ENCODE measurements at regions not wholly inside any gene's neighbourhood (a gene's known extent, or its start where the extent isn't known, plus 50 kb on each side); places are given as distances from the start of the nearest gene placed in this dataset.

DNA sequence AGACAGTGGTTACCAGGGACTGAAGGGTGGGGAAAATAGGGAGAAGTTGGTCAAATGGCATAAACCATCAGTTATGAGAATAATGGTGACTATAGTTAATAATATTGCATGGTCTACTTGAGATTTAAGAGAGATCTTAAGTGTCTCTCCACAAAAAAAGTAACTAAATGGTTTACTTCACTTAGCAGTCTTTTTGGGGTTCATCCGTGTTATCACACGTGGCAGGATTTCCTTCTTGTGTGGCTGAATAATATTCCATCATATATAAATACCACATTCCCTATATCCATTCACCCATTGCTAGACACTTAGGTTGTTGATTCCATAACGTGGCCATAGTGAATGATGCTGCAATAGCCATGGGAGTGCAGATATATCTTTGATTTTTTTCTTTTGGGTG, 967.0 kb downstream of the UQCRFS1 start:
- no peak for DNase-seq

DNA sequence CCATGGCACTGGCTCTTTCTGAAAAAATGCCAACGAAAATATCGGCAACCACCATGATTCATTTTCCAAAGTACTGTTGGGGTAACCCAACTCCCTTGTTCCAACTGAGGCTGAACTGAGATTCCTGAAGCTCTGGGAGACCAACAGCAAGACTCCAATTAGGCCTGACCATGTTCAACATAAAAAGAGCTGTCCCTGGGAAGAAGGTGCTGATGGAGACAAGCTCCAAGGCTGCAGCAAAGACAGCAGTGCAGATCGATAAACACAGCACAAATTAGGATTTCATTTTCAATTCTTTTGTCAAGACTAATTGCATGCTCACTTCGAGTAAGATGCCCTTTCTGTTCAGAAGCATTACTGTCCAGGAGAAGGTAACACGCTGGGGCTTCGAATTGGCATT, 968.0 kb downstream of the UQCRFS1 start:
- no peak for DNase-seq

DNA sequence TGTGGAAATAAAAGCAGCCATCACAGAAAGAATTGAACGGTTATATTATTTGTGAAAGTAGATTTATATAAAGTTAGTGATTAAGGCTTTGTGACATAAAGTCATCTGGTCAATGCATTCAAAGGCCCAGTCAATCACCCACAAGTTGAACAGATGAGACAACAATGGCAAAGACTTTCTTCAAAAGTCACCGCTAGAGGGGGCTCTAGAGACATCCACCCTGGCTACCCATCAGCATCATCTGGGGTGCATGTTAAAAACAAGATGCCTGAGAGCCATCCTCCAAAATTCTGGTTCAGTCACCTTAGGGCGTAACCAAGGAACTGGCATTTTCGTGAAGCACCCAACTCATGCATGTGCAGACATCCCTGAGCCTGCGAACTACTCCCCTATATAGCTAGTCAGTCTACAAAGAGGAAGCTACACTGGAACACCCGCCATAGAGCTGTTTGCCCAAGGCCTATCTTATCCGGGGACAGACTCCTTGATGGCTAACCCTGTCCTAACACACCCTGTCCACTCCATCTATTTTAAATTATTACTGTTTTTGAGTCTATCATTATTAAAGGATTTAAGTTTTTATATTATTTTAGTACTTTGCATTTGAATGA, 970.5 kb downstream of the UQCRFS1 start:
- no peak for DNase-seq

DNA sequence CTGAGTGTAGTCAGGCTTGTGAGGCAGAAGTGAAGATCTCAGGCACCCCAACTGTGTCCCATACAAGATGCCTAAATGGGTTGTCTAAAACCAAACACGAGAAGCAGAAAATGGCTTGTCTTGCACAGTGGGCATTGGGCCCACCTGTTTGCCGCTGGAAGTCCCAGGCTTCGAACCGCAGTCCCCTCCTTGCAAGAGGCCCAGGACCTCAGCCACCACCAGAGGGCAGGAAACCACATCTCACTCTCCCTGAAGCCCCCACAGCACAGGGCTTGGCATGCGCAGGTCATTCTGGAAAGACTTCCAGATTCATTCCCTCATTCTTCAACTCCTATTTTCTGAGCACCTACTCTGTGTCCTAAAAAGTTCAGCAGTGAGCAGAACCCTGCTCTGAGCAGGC, 973.7 kb downstream of the UQCRFS1 start:
- no peak for DNase-seq

DNA sequence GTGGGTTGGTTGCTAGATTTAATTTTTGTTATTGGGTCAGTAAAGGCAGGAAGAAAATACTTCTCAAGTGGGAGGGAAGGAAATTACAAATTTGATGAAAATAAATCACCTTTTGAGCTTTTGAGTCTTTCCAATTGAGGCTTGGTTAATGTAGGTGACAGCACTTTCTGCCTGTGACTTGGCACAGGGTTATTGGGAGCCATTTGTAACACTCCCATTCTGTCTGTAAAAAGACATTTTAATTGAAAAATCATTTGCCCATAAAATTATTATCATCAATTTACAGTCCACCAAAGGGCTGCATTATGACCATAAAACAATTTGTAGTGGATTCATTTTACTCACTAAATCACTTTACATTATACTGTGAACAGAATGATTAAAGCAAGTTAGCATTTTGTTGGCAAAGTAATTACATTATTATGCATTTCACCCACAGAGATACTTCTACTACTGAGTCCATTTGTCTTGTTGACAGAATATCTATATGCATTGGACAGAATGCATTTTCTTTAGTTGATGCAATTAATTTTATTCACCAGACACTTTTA, 974.6 kb downstream of the UQCRFS1 start:
- no peak for DNase-seq

DNA sequence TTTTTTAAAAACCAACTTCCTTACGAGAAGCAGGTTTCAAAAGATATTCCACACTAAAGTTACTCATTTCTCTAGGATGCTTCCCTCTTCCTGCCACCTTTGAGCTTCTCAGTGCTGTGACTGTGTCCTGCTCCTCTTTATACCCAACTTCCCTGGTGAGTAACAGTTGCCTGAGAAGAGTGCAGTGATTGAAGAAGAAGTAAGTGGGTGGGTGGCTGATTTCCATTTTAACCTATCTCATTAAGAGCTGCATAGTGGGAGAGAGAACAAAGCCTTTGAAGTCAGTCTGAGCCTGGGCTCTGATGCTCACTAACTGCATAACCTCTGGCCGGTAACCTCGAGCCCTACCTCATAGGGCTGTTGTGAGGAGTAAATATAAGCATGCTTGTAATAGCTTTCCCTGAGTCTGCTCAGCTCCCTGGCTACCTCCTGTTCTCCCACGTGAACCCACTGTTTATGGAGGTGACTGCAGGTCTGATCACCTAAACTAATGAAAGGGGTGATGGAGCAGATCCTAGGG, 977.3 kb downstream of the UQCRFS1 start:
- DNase-seq = no peak

DNA sequence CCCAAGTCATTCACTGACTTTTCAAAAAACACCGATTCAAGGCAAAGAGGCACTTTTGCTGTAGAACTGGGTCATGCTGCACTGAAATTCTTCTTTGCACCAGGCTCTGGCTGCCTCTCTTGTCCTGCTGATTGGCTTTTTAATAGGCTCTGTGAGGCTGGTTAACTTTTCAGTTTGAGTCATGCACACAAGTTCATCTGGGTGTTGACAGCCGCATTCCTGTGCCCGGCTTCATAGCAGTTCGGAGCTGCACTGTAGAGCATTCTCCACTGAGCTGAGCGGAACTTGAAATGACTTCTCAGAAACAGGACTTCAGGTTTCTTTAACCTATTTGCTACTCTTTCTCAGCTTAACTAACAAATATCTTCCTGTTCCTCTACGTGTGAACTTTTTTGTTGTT, 978.3 kb downstream of the UQCRFS1 start:
- no peak for DNase-seq

DNA sequence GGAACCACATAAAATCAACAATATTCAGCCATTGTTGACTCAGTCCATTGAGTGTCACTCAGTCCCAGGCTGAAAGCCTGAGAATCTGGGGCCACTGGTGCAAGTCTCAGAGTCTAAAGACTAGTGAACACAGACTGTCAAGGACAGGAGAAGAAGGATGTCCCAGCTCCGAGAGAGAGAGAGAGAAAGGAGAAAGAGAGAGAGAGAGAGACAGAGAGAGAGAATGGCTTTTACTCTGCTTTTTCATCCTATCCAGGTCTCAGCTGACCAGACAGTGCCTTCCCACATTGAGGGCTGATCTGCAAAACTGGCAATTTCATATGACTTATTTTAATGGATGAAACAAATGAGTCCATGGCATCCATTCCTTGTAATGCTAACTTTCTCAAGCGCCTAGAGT, 984.1 kb downstream of the UQCRFS1 start:
- DNase-seq = no peak

DNA sequence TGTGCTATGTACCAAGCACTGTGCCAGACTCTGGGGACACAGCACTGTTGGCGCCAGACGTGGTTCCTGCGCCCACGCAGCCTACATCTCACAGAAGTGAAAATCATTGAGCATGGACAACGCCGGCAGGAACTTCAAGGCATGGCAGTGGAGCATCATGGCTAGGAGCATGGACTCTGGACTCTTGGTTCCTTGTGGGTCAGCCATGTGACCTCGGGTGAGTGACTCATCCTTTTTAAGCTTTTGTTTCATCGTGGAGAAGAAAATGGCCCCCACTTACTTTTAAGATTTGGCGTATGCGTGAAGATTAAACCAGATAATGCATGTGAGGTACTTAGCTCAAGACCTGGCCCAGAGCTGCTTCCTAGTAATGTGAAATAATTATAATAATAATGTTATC, 988.5 kb downstream of the UQCRFS1 start:
- DNase-seq = no peak

DNA sequence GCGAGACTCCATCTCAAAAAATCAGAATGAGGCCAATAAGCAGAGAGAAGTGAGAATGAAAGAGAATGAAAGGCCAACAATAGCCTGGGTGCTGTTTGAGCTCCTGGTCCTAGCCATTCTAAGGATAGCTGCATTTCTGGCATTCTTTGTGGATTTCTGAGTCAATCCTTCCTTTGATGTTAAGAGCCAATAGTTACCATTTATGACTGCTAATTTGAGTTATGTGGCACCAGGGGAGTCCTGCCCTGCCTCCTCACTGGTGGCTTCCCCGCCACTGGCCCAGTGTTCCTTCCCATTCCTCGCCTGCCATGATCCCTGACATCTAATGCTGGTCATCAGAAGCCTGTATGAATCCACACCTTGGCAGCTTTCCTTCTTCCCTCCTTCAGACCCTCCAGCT, 991.2 kb downstream of the UQCRFS1 start:
- DNase-seq = no peak

DNA sequence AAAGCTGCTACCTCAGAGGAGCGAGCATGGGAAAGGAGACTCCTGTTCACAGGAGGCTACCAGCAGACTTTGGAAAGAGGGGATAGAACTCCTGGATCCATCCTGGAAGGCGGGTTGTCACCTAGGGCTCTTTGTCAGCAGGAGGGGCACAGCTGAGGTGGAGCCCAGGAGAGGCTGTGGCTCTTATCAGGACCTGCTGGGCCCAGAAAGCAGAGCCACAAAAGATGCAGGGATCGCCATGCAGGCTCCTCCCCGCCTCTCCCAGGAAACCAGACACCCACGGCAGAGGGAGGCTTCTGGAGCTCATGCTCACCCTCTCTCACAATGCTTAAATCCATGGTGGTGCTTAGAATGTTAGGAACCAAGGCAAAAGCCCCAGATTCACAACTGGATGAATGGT, 994.2 kb downstream of the UQCRFS1 start:
- no peak for DNase-seq

DNA sequence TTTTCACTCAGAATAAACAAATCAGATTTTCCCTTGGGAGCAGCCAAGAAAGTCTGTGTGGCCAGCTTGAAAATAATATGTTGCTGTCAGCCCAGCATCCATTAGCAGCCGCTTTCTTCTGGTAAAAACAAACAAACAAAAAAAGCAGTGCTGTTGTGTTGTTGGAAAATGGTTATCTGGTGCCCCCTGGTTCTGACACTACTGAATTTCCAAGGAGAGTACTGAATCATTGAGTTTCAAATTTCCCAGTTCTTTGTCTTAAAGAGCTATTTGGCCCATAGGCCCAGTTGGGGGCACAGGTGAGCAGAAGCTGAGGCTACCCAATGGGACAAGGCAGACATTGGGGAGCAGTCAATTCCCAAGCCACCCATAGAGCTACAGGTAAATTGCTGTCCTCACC, 995.9 kb downstream of the UQCRFS1 start:
- no peak for DNase-seq

DNA sequence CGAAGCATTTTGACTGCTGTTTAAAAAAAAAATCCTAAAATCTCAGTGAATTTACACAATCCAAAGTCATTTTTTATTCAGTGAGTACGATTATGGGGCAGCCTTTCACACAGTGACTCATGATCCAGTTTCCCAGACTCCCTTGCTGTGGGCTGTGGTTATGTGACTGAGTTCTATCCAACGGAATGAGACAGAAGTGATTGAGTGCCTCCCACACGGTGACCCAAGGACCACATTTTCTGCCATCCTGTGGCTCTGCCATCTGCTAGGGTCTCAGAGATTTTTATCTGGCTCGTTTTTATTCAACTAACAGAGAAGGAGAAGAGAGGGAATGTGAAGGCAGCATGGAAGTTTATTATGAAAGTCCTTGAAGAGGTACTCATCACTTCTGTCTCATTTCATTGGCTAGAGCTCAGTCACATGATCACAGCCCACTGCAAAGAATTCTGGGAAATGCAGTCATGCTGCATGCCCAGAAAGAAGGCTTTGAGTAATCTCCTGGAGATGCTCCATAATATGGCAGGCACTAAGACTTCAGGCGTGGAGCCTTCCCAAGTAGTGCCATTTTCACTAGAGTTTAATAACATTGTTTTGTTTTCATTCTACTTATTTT, 999.4 kb downstream of the UQCRFS1 start:
- DNase-seq = no peak

DNA sequence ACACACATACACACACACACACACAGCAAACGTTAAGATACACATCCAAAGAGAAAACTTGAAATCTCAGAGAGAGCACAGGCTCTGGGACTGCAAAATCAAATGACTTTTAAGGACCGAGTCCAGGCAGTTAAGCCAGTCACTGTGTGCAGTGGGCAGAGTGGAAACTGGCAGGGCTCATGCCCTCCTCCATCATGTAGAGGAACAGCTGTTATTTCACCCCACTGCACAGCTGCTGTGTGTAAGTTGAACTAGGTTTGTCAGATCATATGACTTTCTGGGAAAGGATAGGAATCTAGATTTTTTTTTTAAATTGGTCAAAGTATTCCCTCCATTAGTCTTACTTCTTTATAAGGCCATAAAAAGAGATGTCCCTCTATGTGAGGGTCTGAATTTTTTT, 1002.1 kb downstream of the UQCRFS1 start:
- DNase-seq = no peak

DNA sequence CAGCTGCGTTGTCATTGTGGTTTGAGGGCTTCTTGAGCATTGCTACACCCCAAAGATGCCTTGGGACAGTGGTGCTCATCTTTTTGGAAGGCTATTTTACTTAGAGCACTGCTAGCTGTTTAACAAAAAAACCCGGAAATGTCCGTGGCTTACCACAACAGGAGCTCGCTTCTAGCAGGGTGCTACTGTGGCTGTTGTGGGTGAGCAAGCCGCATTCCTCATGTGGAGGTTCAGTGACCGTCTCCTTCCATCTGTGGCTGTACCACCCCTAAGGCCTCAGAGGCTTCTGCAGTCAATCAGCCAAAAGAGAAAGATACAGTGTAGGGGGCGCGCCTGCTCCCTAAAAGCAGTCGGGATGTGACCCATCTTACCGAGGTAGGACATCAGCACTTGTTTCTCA, 1004.2 kb downstream of the UQCRFS1 start:
- DNase-seq = no peak

DNA sequence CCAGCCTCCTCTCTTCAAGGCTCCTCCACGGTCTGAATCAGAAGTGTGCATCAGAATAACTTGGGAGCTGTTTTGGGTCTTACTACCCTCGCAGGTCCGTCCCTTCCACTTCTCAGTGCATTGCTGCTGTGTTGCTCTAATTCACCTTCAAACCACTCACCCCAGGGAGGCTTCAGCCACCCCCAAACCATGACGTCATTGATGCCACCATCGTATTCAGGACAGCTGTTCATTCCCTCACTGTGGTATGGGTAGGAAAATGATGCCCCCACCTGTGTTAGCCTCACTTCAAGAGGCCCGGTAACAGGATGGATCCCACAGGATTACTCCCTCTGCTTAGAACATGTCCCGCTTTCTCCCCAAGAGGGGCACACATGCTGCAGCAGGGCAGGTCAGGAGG, 1005.7 kb downstream of the UQCRFS1 start:
- DNase-seq = no peak

DNA sequence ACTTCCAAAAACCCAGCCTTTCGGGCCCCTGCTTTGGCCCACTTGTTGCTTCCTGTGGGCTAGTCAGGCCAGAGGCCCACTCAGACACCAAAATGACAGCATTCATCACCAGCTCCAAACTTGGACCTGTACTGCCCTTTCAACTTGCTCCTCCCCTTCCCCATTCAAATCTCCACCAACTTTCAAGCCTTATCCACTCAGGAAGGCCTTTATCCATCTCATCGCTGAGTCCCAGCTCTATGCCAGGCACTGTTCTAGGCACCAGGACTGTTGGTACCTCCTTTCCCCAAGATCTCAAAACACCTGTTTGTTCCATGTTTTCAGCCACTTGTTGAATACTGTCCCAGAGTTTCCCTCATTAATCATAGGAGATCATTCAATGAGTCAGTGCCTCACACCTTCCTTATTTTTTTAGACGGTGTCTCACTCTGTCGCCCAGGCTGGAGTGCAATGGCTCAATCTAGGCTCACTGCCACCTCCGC, 1011.4 kb downstream of the UQCRFS1 start:
- DNase-seq = no peak

DNA sequence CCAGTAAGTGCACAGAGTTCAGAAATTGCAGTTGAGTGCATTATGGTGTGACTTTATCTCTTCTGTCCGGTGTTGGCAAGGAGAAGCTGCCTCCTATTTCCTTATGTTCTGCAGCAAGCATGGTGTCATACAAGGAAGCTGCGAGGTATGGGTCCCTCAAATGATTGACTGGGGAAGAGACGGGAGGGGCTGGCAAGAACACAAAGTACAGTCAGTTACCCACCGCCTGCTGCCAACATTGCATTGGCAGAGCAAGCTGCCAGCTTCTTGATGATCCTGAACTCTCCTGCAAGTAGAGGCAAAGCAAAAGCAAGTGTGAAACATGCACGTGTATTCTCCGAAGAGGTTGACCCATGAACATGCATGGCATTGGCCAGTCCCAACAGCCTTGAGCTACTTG, 1013.6 kb downstream of the UQCRFS1 start:
- no peak for DNase-seq

DNA sequence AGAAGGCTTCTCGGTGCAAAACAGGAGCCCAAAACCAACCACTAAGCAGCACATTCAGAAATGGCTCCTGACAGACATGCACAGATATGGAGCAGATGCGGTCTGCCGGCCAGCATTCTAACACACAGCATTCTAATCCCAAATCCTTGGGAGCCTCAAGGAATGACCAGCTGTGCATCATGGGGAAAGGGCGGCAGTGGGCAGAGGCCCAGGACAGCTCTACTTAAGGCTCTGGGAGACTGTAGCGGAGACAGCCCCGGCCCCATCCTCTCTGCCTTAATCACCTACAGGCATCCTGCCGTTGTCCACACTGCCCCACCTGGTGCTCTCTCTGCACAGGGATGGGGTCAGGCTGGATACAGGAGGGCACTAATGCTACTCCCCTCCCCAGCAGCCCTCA, 1016.0 kb downstream of the UQCRFS1 start:
- DNase-seq = no peak

DNA sequence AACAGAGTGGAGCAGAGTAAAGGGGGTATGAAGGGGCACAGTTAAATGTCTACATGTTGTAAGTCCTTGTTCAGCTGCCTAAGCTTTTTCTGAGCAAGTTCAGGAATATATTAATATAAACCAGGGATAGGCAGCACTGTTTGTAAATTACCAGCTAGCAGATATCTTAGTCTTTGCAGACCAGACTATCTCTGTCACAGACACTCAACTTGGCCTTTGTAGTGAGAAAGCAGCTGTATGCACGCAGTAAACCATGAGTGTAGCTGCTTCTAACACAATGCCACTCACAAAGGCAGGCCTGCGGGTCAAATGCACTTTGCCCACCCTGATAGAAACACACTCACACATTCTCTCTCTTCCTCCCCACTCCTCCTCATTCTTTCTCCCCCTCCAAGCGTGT, 1016.9 kb downstream of the UQCRFS1 start:
- DNase-seq = no peak

DNA sequence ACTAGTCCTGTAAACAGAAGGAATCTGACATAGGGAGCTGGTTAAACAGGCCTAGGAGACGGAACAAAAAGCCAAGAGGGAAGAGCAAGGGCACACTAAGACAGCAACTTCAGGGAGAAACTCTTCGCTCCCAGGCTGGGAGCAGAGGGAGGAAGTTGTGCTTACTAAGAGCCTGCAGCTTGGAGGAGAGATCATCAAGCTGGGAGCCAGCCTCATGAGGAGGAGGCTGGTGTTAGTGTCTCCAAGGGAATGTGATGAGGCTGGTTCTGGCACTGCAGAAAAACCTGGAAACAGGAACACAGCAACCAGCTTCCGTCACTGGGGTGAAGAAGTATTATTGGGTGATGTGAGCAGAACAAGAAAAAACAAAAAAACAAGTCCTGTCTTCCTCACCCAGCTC, 1027.3 kb downstream of the UQCRFS1 start:
- DNase-seq = no peak

DNA sequence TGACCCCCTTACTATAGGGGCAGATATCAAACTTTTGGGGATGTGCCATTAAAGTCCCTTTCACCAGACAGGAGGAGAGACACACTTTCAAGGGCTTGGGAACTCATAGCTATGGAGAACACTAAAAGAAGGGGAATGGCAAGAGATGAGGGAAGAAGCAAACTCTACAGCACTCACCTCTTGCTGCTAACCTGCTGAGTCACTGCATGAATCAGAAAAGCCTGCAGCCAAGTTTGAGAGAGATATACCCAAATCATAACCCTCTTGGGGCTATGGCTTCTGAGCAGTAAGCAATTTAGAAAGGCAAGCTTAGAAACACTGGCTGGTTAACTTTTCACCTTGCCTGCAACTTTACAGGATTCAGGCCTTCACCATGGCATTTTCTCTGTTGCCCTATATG, 1028.0 kb downstream of the UQCRFS1 start:
- no peak for DNase-seq

DNA sequence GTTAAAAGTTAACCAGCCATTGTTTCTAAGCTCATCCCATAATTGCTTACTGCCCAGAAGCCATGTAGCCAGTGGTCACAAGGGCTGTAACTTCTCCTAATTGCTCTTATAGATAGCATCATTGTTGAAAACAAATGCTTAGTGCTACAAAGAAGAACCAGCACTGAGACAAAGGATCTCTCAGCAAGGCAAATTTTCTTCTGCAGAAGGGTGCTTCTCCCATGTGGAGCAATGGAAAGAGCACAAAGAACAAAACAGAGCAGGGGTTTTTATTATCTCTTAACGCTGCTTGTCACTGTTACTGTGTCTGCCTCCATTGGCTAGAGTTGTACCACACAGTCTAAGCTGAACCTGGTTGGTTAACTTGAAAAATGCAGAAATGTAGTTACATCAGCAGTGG, 1036.8 kb downstream of the UQCRFS1 start:
- no peak for DNase-seq

DNA sequence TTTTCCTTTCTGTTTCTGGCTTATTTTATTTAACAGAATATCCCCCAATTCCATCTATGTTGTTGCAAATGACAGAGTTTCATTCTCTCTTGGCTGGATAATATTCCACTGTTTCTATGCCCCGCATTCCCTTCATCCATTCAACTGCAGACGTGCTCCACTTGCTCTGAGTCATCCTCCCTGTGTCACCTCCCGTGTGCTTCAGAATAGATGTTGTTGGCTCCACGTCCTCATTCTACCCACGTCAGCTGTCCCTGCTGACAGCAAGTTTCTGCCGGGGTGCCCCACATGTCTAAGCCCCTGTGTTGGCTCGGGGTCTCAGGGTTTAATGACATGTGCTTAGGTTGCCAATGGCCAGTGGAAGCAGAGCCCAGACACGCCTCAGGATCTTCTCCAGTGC, 1041.0 kb downstream of the UQCRFS1 start:
- DNase-seq = no peak

DNA sequence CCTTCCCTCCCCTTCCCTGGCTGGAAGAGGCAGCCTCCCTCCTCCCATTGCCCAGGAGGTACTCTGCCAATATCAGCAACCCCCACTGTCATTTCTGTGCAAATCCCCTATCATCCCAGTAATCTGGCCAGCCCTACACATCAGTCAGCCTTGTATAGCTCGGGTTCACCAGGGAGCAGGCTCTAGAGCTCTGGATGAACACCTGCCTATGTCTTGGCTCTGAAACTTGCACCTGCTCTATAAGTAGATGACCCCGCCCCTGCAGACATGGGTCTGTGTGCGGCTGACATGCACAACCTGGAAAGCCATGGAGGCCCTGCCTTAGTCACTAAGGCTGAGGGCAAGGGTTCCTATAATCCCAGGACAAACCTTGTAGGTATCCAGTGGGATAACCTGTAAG, 1042.9 kb downstream of the UQCRFS1 start:
- DNase-seq = no peak

All from NCI-H2081 (cell line).